Central memory CD8-positive, alpha-beta T cell (primary cell): ENCODE measurements at regions not wholly inside any gene's neighbourhood (a gene's known extent, or its start where the extent isn't known, plus 50 kb on each side); places are given as distances from the start of the nearest gene placed in this dataset.

ENCODE experiments used
- ATAC-seq: fragments of 150-1000 bp; cut with Tn5 transposase; replicated peaks from 2 replicates; pipeline ENCODE4 v1.10.0; 2022; ENCODE audit warnings: mild to moderate bottlenecking, moderate FRiP score, moderate number of reproducible peaks; ENCODE audit not compliant: poor library complexity, severe bottlenecking; ENCODE audit errors: extremely low read depth
- DNase-seq, 2 donors: peaks; one replicate each; pipeline ENCODE4 v3.0.0; 2021; ENCODE audit warnings: low spot score in 2 of 2
- H3K27ac Mint-ChIP-seq: one replicate; pipeline ENCODE4 v1.8.0; 2022; ENCODE audit warnings: low read depth, mild to moderate bottlenecking, moderate library complexity, mixed read lengths
- H3K27me3 Mint-ChIP-seq: one replicate; pipeline ENCODE4 v1.8.0; 2022; ENCODE audit warnings: mixed read lengths
- H3K36me3 Mint-ChIP-seq: one replicate; pipeline ENCODE4 v1.8.0; 2022; ENCODE audit warnings: mild to moderate bottlenecking, moderate library complexity, mixed read lengths; ENCODE audit not compliant: insufficient read depth
- H3K4me1 Mint-ChIP-seq: one replicate; pipeline ENCODE4 v1.8.0; 2022; ENCODE audit warnings: mixed read lengths
- H3K4me3 Mint-ChIP-seq: one replicate; pipeline ENCODE4 v1.8.0; 2022; ENCODE audit warnings: mild to moderate bottlenecking, moderate library complexity, mixed read lengths
- H3K9me3 Mint-ChIP-seq: one replicate; pipeline ENCODE4 v1.8.0; 2022; ENCODE audit warnings: mixed read lengths

DNA sequence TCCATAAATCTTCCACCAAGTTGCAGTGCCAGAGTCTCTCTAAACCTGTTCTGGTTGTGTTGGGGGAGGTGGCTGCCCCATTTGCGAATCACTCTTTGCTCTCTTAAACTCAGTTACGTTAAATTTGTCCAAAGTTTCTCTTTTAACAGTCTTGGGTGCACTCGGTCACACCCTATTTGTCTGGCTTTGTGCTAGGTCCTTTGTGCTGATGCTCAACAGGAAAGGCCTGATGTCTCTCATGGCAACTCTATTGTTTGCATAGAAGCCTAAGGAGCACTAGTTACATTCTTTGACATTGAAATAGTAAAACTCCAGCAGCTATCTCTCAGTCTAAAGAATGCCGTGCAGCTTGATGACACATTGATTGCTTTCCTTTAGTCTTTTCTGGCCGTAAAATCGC, 105.1 kb downstream of the TRMT11 start:
- no peak overlapping the region for H3K27ac Mint-ChIP-seq
- no peak for ATAC-seq
- H3K36me3 Mint-ChIP-seq = no peaks in the 10 kb centered on the region
- H3K4me3 Mint-ChIP-seq = no peak overlapping the region
- no peaks in the 10 kb centered on the region for H3K9me3 Mint-ChIP-seq
- H3K4me1 Mint-ChIP-seq = no peaks in the 10 kb centered on the region
- no peak for DNase-seq
- H3K27me3 Mint-ChIP-seq = no peaks in the 10 kb centered on the region

DNA sequence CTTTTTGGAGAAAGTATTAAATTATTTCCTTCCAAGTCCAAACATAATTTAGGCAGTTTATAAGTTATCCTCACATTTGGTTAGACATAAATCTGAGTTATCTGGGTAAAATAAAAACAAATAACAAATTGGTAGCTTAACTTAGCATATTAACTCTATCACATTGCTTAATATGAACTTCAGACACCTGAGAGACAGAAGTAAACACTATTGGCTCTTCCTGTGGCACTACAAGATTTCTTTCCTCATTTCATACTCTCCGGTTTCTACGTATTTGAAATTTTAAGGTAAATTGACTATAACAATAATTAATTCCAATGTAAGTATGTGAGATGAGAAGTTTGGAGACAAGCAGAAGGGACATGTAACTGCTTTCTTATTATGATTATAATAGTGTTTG, 106.8 kb downstream of the TRMT11 start:
- Mint-ChIP-seq H3K9me3 (no peaks in the 10 kb centered on the region), H3K36me3 (no peaks in the 10 kb centered on the region), H3K27me3 (no peaks in the 10 kb centered on the region), H3K27ac (no peak overlapping the region), H3K4me1 (no peaks in the 10 kb centered on the region), H3K4me3 (no peak overlapping the region)
- DNase-seq = no peak
- no peak for ATAC-seq

GRCh38 chr6:126094411-126094810, 108.1 kb downstream of the TRMT11 start:
- ATAC-seq = no peak
- Mint-ChIP-seq H3K4me3 (no peak overlapping the region), H3K27ac (no peak overlapping the region), H3K4me1 (no peaks in the 10 kb centered on the region), H3K9me3 (no peaks in the 10 kb centered on the region), H3K36me3 (no peaks in the 10 kb centered on the region), H3K27me3 (no peaks in the 10 kb centered on the region)
- DNase-seq = no peak

GRCh38 chr6:126100386-126100785, 114.0 kb downstream of the TRMT11 start:
- no peak for DNase-seq
- H3K4me3 Mint-ChIP-seq = no peak overlapping the region

DNA sequence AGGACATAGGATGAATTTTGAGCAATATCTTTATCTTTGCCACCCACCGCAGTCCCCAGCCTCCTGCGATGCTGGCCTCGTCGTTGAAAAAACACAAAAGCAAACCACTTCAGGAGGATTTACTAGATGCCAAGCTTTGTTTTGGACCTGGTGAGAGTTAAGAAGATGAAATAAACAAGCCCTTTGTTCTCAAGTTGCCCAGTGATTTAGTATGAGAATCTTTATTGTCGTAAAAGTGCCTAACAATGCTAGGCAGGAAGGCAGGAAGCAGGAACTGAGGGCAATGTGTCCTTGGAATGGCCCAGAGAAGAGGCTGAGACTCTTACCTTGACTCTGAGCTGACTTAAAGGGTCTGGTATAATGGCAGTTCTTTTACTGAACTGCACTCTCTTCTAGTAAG, 116.0 kb downstream of the TRMT11 start:
- H3K4me3 Mint-ChIP-seq = no peak overlapping the region
- H3K9me3 Mint-ChIP-seq = no peaks in the 10 kb centered on the region
- DNase-seq (no peak), ATAC-seq (no peak)
- H3K4me1 Mint-ChIP-seq = no peaks in the 10 kb centered on the region
- H3K27ac Mint-ChIP-seq = no peak overlapping the region
- H3K36me3 Mint-ChIP-seq = peaks cover 2% of the 10 kb centered on the region
- H3K27me3 Mint-ChIP-seq = no peaks in the 10 kb centered on the region

More at GRCh38 chr6:126100386-126100785, 114.0 kb downstream of the TRMT11 start:
- Mint-ChIP-seq H3K36me3 (peaks cover 2% of the 10 kb centered on the region), H3K9me3 (no peaks in the 10 kb centered on the region), H3K27ac (no peak overlapping the region), H3K4me1 (no peaks in the 10 kb centered on the region), H3K27me3 (no peaks in the 10 kb centered on the region)
- no peak for ATAC-seq

DNA sequence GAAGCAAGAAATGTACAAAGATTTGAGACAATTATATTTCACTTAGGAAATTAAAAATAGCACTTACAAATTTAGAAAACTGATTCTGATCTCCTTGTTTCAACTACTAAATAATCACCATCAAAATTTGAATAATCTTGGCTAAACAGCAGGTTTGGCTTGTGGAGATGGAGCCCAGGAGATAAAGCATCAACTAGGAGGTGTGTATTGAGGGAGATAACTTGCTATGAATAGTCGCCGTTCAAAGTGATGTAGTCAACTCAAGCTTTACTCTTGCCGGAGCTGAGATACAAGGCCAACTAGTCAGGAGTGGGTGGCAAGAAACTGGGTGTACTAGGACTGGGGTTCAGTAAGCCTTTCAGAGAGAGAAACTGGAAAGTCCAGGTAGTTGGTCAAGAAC, 117.7 kb downstream of the TRMT11 start:
- Mint-ChIP-seq H3K27me3 (no peaks in the 10 kb centered on the region), H3K9me3 (no peaks in the 10 kb centered on the region), H3K27ac (no peak overlapping the region), H3K36me3 (peaks cover 2% of the 10 kb centered on the region), H3K4me1 (no peaks in the 10 kb centered on the region), H3K4me3 (no peak overlapping the region)
- ATAC-seq (no peak), DNase-seq (no peak)

DNA sequence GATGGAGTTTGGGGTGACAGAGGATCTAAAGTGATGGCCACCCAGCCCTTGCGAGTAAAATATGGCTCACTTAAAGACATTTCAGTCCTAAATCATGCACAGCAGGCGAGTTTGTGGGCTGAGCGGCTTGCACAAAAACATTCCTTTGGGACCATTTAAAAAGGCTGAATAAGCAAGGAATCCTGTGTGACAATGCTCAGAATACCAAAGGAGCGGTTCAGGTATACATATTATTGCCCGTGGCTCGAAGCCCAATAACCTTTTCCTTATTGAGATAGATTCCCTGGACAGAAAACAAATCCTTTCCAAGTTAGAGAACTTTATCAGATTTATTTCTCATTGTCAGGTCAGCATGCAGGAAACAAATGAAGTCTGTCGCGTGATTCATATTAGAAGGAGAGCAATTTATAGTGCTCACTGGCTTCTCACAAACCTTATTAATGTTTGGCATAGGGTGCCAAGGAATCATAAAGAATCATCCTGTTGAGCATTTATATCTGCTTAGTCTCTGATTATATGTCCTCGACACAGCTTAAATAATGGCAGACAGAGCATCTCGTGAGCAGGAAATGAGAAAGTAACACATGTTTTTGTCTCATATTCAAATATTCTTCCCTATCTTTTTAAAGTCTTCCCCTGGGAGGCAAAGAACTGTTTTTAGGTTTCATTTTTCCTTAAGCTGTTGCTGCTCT, 121.3 kb downstream of the TRMT11 start:
- Mint-ChIP-seq H3K36me3 (peaks cover 2% of the 10 kb centered on the region), H3K9me3 (no peaks in the 10 kb centered on the region), H3K27ac (no peak overlapping the region), H3K27me3 (no peaks in the 10 kb centered on the region), H3K4me3 (no peak overlapping the region), H3K4me1 (no peaks in the 10 kb centered on the region)
- DNase-seq (no peak), ATAC-seq (no peak)

GRCh38 chr6:126110512-126111270, 124.4 kb downstream of the TRMT11 start:
- no peak for DNase-seq
- no peaks in the 10 kb centered on the region for H3K27me3 Mint-ChIP-seq
- no peaks in the 10 kb centered on the region for H3K4me1 Mint-ChIP-seq
- H3K9me3 Mint-ChIP-seq = no peaks in the 10 kb centered on the region
- H3K27ac Mint-ChIP-seq = no peak overlapping the region
- H3K4me3 Mint-ChIP-seq = no peak overlapping the region
- no peaks in the 10 kb centered on the region for H3K36me3 Mint-ChIP-seq
- ATAC-seq = no peak

GRCh38 chr6:126111327-126111726, 125.0 kb downstream of the TRMT11 start:
- no peak for ATAC-seq
- Mint-ChIP-seq H3K4me1 (no peaks in the 10 kb centered on the region), H3K27ac (no peak overlapping the region), H3K36me3 (no peaks in the 10 kb centered on the region), H3K9me3 (no peaks in the 10 kb centered on the region), H3K4me3 (no peak overlapping the region), H3K27me3 (no peaks in the 10 kb centered on the region)
- DNase-seq = no peak

- ATAC-seq (no peak), DNase-seq (no peak)
- Mint-ChIP-seq H3K27ac (no peak overlapping the region), H3K9me3 (no peaks in the 10 kb centered on the region), H3K4me1 (no peaks in the 10 kb centered on the region), H3K27me3 (no peaks in the 10 kb centered on the region), H3K4me3 (no peak overlapping the region), H3K36me3 (no peaks in the 10 kb centered on the region)
Measured at GRCh38 chr6:126112171-126112632, 125.9 kb downstream of the TRMT11 start.

- Mint-ChIP-seq H3K27me3 (no peaks in the 10 kb centered on the region), H3K27ac (no peak overlapping the region), H3K36me3 (no peaks in the 10 kb centered on the region), H3K4me1 (no peaks in the 10 kb centered on the region), H3K9me3 (no peaks in the 10 kb centered on the region), H3K4me3 (no peak overlapping the region)
- no peak for DNase-seq
- no peak for ATAC-seq
Measured at GRCh38 chr6:126113261-126113660, 126.9 kb downstream of the TRMT11 start.

- Mint-ChIP-seq H3K4me1 (no peaks in the 10 kb centered on the region), H3K36me3 (no peaks in the 10 kb centered on the region), H3K27me3 (no peaks in the 10 kb centered on the region), H3K9me3 (no peaks in the 10 kb centered on the region), H3K4me3 (no peak overlapping the region), H3K27ac (no peak overlapping the region)
- ATAC-seq (no peak), DNase-seq (no peak)
Measured at GRCh38 chr6:126117251-126117650, 130.9 kb downstream of the TRMT11 start.

DNA sequence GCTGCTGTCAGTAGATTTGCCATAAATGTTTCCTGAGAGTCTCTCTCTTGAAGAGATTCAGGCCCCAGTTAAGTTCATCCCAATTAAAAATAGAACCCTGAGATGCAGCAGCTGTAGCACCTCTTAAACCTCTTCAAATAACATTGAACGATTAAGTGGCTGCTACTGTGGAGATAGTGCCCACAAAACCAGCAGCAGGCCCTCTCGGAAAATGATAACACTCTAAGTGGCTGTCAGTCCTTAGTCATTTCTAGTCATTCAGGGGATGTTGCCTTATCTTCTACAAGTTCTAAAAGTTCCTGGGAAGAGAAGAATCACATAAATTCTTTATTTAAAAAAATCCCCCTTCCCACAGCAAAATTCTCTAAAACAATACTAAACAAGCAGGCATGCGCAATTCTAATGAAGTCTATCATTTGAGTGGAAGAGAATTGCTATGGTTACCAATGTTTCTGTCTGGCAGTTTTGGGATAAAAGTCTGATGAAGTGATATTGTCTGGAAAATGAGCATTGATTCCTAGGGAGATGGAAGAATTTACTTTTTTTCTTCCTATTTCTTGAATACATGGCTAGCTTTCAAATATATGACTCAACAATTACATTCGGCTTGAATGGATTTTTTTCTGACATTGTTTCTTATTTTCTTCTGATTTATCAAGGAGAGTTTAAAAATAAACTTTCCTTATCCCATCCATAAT, 131.9 kb downstream of the TRMT11 start:
- no peak overlapping the region for H3K4me3 Mint-ChIP-seq
- H3K27me3 Mint-ChIP-seq = no peaks in the 10 kb centered on the region
- ATAC-seq (no peak), DNase-seq (no peak)
- no peaks in the 10 kb centered on the region for H3K4me1 Mint-ChIP-seq
- no peaks in the 10 kb centered on the region for H3K36me3 Mint-ChIP-seq
- H3K9me3 Mint-ChIP-seq = no peaks in the 10 kb centered on the region
- no peak overlapping the region for H3K27ac Mint-ChIP-seq
